Type B pancreatic cell (in vitro differentiated cells): ENCODE measurements at regions not wholly inside any gene's neighbourhood (a gene's known extent, or its start where the extent isn't known, plus 50 kb on each side); places are given as distances from the start of the nearest gene placed in this dataset.

Experiments
- DNase-seq: peaks from one replicate; pipeline ENCODE4 v3.0.0; 2021; ENCODE audit warnings: mixed read lengths; ENCODE audit not compliant: unreplicated experiment; ENCODE audit errors: extremely low spot score
- H3K27ac Mint-ChIP-seq: 2 replicates; pipeline ENCODE4 v1.8.0; 2021; ENCODE audit warnings: mild to moderate bottlenecking, mixed read lengths
- H3K27me3 Mint-ChIP-seq: 2 replicates; pipeline ENCODE4 v1.8.0; 2021; ENCODE audit warnings: mixed read lengths
- H3K36me3 Mint-ChIP-seq: 2 replicates; pipeline ENCODE4 v1.8.0; 2021; ENCODE audit warnings: mixed read lengths
- H3K4me1 Mint-ChIP-seq: one replicate; pipeline ENCODE4 v1.8.0; 2021; ENCODE audit warnings: mixed read lengths; ENCODE audit not compliant: unreplicated experiment
- H3K4me3 Mint-ChIP-seq: 2 replicates; pipeline ENCODE4 v1.8.0; 2021; ENCODE audit warnings: mild to moderate bottlenecking, mixed read lengths
- H3K9me3 Mint-ChIP-seq: 2 replicates; pipeline ENCODE4 v1.8.0; 2021; ENCODE audit warnings: mixed read lengths
- TF ChIP-seq, protein P1 (sequence below): fragments of 200-600 bp; sonication (generic); conservative IDR thresholded peaks from 2 replicates; pipeline ENCODE4 v1.5.0; 2021; ENCODE audit warnings: antibody characterized with exemption, mild to moderate bottlenecking

DNA sequence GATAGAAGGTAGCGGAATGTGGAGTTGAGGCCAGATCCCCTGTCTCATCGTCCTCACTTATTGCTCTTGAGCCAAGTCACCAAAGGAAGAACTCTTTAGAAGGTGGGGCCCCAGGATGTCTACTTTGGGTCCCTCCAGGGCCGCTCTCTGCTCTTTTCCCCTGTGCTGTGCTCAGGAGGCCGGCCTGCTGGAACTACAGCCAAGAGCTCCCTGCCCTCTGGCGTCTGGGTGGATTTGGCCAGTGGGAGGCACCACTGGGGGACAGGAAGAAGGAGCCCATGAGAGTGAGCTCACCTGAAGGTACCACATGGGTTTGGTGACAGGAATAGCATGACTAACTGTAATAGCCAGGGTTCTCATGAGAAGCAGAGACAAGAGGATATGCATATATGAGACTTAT is 97.7 kb upstream of the FAM180A start:
- H3K4me1 Mint-ChIP-seq = no peaks in the 10 kb centered on the region
- H3K27me3 Mint-ChIP-seq = no peaks in the 10 kb centered on the region
- H3K36me3 Mint-ChIP-seq = no peaks in the 10 kb centered on the region
- TF ChIP-seq, protein P1, sequence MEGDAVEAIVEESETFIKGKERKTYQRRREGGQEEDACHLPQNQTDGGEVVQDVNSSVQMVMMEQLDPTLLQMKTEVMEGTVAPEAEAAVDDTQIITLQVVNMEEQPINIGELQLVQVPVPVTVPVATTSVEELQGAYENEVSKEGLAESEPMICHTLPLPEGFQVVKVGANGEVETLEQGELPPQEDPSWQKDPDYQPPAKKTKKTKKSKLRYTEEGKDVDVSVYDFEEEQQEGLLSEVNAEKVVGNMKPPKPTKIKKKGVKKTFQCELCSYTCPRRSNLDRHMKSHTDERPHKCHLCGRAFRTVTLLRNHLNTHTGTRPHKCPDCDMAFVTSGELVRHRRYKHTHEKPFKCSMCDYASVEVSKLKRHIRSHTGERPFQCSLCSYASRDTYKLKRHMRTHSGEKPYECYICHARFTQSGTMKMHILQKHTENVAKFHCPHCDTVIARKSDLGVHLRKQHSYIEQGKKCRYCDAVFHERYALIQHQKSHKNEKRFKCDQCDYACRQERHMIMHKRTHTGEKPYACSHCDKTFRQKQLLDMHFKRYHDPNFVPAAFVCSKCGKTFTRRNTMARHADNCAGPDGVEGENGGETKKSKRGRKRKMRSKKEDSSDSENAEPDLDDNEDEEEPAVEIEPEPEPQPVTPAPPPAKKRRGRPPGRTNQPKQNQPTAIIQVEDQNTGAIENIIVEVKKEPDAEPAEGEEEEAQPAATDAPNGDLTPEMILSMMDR = no peak
- DNase-seq = peak; percentile 34
- peaks cover 4% of the 10 kb centered on the region for H3K9me3 Mint-ChIP-seq
- H3K27ac Mint-ChIP-seq = no peak overlapping the region
- no peak overlapping the region for H3K4me3 Mint-ChIP-seq

DNA sequence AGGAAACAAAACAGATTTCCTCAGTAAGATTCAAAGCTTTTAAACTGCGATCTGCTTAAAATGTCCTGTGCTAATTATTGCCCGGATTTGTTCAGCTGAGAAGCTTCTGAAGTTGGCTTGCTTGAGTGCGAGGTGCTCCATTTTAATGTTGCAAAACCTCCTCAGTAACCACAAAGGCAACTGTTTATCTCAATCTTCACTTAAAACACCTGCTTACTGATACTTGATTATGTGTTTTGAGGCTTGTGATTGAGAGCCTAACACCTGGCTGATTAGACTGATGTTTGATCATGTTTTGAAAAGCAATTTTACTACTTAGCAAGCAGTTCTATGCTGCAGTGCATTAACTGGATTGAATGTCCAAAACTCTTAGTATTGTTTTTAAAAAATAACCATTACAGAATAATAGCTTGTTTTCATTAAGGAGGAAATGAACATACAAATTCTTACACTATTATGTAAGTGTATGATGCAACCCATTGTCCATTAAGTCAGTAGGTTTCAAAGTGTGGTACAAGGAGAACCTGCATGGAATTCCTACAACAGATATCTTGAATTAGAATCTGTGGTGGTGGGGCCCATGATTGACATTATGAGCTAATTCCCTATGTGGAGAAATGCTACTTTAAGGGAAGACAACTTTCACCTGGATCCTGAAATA is 96.9 kb upstream of the FAM180A start:
- Mint-ChIP-seq H3K4me3 (no peak overlapping the region), H3K9me3 (peaks cover 4% of the 10 kb centered on the region), H3K27me3 (no peaks in the 10 kb centered on the region), H3K4me1 (no peaks in the 10 kb centered on the region), H3K36me3 (no peaks in the 10 kb centered on the region), H3K27ac (no peak overlapping the region)
- TF ChIP-seq, protein P1 = no peak
- no peak for DNase-seq

DNA sequence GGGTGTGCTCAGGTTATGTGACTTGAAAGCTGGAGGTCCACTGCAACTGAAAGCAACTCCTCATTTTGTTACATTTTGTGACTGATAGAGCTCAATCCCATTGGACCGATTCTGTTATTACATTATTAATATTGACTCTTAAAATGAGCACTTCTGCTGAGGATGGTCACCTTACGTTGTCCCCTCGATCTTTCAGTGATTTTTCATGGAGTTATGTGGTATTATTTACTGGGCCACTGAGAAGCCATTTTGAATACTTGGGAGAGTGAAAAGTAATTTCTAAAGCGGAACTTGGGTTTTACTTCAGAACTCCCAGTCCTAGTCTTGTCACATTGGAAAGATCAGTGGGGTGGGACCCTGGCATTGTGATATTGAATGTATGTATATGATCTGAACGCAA is 96.3 kb upstream of the FAM180A start:
- DNase-seq = no peak
- peaks cover 4% of the 10 kb centered on the region for H3K9me3 Mint-ChIP-seq
- H3K27me3 Mint-ChIP-seq = no peaks in the 10 kb centered on the region
- no peaks in the 10 kb centered on the region for H3K4me1 Mint-ChIP-seq
- TF ChIP-seq, protein P1 = no peak
- no peak overlapping the region for H3K4me3 Mint-ChIP-seq
- H3K36me3 Mint-ChIP-seq = no peaks in the 10 kb centered on the region
- no peak overlapping the region for H3K27ac Mint-ChIP-seq

DNA sequence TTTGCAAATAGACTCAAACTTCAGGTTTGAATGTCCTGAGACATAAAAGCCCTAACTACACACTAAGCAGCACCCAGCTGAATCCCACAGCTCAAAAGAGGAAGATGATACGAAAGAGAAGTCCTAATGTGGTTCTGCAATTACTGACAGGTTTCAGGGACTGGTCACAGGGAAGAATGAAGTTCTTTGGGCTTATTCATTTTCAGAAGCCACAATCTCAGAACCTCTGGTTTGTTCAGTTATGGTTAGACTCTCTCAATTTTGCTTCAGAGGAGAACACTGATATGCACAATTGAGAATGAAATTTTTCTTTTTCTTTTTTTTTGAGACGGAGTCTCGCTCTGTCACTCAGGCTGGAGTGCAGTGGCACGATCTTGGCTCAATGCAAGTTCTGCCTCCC is 94.6 kb upstream of the FAM180A start:
- Mint-ChIP-seq H3K9me3 (peaks cover 4% of the 10 kb centered on the region), H3K4me1 (no peaks in the 10 kb centered on the region), H3K36me3 (no peaks in the 10 kb centered on the region), H3K4me3 (no peak overlapping the region), H3K27me3 (no peaks in the 10 kb centered on the region), H3K27ac (no peak overlapping the region)
- TF ChIP-seq, protein P1 = no peak
- no peak for DNase-seq

DNA sequence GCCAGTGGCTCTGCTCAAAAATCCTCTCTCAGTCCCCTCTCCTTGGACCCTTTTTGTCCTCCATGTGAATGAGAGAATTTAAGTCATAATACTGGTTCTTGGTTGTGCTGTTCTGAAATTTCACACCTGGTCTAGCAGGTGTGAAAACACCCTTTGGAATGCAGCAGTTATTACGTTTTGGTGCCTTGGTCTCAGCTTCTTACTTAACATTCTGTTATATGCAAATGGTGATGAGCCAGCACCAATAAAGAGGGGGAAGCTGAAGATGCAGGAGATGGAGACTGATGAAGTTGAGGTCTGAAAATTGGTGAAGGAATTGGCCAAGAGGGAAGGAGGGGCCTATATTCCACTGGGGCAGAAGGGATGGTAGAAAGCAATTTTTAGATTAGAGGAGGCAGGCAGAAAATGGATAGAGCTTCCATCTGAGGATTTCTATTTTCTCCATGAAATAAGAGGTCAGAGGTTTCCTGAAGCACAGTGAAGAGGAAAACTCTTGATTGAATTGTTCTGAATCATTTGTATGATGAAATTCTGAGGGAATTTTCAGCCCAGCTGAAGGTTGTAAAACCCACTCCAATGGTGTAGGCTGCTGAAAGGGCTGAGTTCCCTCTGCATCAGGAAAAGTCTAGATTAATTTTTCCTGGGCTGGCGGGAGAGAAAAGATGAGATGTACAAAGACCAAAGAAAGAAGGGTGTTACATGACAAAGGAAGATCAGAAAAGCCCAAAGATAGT is 94.0 kb upstream of the FAM180A start:
- Mint-ChIP-seq H3K4me1 (no peaks in the 10 kb centered on the region), H3K9me3 (peaks cover 4% of the 10 kb centered on the region), H3K4me3 (no peak overlapping the region), H3K36me3 (no peaks in the 10 kb centered on the region), H3K27me3 (no peaks in the 10 kb centered on the region), H3K27ac (no peak overlapping the region)
- no peak for DNase-seq
- TF ChIP-seq, protein P1 = no peak
